GM21723 (cell line): ENCODE measurements at regions not wholly inside any gene's neighbourhood (a gene's known extent, or its start where the extent isn't known, plus 50 kb on each side); places are given as distances from the start of the nearest gene placed in this dataset.
"Not testable (repeated sequence)": the region's sequence is repeated elsewhere in the genome, so short reads cannot be mapped to it uniquely, and the experiment has no call there.

Source experiments
- ATAC-seq: cut with Tn5 transposase; IDR thresholded peaks from one replicate; pipeline ENCODE4 v1.9.1; 2021; ENCODE audit warnings: mild to moderate bottlenecking, moderate library complexity; ENCODE audit not compliant: unreplicated experiment

GRCh38 chr6:168864541-168865460 is 388.8 kb downstream of the THBS2 start:
- ATAC-seq, result no peak

DNA sequence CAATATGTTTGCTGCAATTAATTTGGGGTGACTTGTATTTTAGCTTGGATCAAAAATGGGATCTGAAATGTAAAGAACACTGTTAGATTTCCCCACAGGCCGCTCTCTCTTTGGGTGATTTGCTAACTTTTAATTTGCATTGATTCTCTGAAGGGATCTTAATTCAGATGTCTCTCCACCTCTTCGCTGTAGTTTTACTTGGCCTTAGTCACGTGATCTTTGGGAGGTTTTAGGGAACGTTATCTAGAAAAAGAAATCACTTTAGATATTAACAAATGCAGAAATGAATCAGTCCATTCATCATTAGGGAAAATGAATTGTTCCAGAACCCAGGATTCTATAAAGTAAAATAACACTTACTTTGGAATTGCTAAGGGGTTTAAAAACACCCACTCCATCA is 390.2 kb downstream of the THBS2 start:
- ATAC-seq, result no peak

DNA sequence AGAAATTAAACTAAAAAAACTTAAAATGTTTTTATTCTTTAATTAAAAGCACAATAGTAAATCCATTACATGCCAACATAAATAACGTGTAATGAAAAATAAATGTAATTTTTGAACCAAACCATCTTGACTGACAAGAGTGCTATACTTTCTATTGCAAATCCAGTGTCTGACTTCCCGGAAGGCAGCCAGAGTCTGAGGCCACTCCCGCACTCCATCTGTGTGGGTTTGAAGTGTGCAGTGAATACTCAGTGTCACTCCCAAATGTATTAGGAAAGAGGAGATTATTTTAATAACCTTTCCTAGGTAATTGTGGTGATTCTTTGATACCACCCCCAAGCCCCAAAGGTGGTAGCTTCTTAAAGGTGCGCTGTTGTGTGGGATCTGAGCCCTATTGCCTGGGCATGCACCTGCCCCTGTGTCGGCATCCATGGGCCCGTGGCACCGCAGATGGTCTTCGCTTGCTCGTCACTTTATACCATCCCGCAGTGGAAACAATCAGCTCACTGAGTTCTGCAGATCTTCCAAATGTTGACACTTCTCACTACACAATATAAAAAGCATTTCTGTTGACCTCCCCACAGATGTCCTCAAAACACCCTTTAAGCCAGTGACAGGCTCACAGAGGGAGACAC is 391.2 kb downstream of the THBS2 start:
- no peak for ATAC-seq

- no peak for ATAC-seq
These were observed 392.7 kb downstream of the THBS2 start for GRCh38 chr6:168860987-168861386.

GRCh38 chr6:168860341-168860740 is 393.3 kb downstream of the THBS2 start:
- no peak for ATAC-seq

- ATAC-seq, result no peak
These were observed 394.7 kb downstream of the THBS2 start for GRCh38 chr6:168858926-168859325.

DNA sequence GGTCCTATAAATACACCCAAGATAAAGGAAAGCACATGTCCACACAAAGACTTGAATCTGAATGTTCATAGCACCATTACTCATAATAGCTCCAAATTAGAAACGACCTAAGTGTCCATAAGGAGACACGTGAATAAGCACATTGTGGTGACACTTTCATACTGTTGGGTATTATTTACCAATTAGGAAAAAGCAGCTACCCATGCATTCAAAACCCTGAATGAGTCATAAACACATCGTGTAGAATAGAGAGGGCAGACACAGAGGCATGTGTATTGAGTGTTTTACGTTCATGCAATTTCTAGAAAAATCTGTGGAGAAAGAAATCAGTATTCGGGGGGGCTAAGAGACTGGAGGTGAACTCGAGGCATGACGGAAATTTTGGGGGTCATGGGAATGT is 396.7 kb downstream of the THBS2 start:
- no peak for ATAC-seq

DNA sequence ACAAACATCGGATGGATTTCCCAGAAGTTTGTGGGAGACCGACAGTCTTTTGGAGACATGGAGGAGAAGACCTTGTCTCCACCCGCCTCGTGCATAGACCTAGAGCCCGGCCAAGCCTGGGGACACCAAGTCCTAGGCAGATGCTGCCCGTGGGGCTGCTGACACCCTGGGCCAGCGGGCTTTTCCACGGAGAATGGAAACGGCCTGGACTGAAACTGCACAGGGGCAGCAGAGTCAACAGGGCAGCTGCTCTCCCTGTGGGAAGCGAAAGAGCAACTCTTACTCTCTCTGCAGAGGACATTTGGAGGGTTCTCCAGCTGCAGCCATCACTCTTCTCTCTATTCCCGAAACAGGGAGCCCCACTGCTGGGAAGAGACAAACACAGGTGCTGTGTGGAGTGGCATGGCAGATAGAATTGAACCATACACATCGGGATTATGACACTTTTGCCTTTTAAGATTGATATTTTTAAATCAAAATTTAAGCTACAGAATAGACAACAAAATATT is 401.2 kb downstream of the THBS2 start:
- ATAC-seq, result no peak

- no peak for ATAC-seq
These were observed 401.9 kb downstream of the THBS2 start for GRCh38 chr6:168851460-168852375.

GRCh38 chr6:168850027-168850736 is 403.5 kb downstream of the THBS2 start:
- not testable (repeated sequence) for ATAC-seq

- no peak for ATAC-seq
These were observed 404.2 kb downstream of the THBS2 start for GRCh38 chr6:168849459-168849858.

- ATAC-seq, result no peak
These were observed 404.8 kb downstream of the THBS2 start for GRCh38 chr6:168848797-168849196.

- ATAC-seq, result no peak
These were observed 404.0 kb downstream of the SMOC2 start for GRCh38 chr6:168844821-168845609.

- not testable (repeated sequence) for ATAC-seq
These were observed 401.7 kb downstream of the SMOC2 start for GRCh38 chr6:168842632-168843212.

DNA sequence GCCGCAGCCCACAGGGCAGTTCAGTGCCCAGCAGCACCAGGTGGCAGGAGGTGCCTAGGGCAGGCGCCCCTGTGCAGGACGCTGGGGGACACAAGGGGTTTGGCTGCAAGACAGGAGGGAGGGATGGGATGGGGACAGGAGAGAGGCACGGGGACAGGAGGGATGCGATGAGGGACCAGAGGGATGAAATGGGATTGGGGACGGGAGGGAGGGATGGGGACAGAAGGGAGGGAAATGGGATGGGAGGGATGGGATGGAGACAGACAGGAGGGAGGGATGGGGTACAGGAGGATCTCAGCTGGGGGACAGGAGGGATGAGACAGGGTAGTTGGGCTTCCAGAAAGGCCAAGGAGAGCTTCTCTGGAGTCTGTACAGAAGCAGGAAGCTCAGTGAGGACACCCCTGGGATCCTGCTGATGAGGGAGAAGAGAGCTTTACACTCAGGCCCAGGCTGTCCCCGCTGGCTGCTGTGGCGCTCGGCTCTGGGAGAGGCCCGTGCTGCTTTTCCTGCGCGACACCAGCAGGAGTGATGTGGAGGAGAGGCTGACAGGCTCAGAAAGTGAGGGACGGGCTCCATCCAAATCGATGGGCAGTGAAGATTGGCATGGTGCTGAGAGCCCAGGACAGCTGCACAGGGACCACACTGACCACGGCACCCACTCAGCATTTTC is 400.8 kb downstream of the SMOC2 start:
- ATAC-seq, result no peak

DNA sequence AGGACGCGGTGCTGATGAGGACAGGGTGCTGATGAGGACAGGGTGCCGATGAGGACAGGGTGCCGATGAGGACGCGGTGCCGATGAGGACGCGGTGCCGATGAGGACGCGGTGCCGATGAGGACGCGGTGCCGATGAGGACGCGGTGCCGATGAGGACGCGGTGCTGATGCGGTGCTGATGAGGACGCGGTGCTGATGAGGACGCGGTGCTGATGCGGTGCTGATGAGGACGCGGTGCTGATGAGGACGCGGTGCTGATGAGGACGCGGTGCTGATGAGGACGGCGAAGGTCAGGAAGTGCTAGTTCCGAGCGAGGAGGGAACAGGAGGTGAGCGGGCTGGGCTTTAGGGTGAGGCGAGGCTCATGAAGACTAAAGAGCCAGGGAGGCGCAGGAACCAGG is 399.9 kb downstream of the SMOC2 start:
- not testable (repeated sequence) for ATAC-seq

GRCh38 chr6:168840299-168840698 is 399.3 kb downstream of the SMOC2 start:
- not testable (repeated sequence) for ATAC-seq

GRCh38 chr6:168838037-168838399 is 397.0 kb downstream of the SMOC2 start:
- no peak for ATAC-seq
